Cardiac muscle cell (in vitro differentiated cells and primary cell): ENCODE measurements at regions not wholly inside any gene's neighbourhood (a gene's known extent, or its start where the extent isn't known, plus 50 kb on each side); places are given as distances from the start of the nearest gene placed in this dataset.

Experiments
- DNase-seq, 2 donors: peaks; one replicate each; pipeline versions ENCODE4 v3.0.0 to v3.0.0-alpha.2; 2010 to 2017; ENCODE audit warnings: low read depth in 1 of 2, low spot score in 1 of 2
- H3K27ac ChIP-seq: fragments of 200-600 bp; sonication (generic); 2 replicates; pipeline ENCODE4 v1.5.1; 2016
- H3K27me3 ChIP-seq: fragments of 200-600 bp; sonication (generic); 2 replicates; pipeline ENCODE4 v1.6.0; 2016; ENCODE audit warnings: control low read depth
- H3K36me3 ChIP-seq: fragments of 200-600 bp; sonication (generic); 2 replicates; pipeline ENCODE4 v1.5.1; 2016; ENCODE audit warnings: control low read depth
- H3K4me1 ChIP-seq: fragments of 200-600 bp; sonication (generic); 2 replicates; pipeline ENCODE4 v1.8.1; 2017; ENCODE audit warnings: low read depth, mild to moderate bottlenecking, mixed run types
- H3K4me3 ChIP-seq: fragments of 200-600 bp; sonication (generic); 2 replicates; pipeline ENCODE4 v1.5.1; 2016; ENCODE audit warnings: mild to moderate bottlenecking
- H3K9me3 ChIP-seq: fragments of 200-600 bp; sonication (generic); 2 replicates; pipeline ENCODE4 v1.5.1; 2017; ENCODE audit warnings: low read depth, mild to moderate bottlenecking, control low read depth
- CTCF ChIP-seq: IDR thresholded peaks from 2 replicates; pipeline ENCODE4 v1.5.1; 2012; ENCODE audit warnings: low read depth, mild to moderate bottlenecking, low read length

DNA sequence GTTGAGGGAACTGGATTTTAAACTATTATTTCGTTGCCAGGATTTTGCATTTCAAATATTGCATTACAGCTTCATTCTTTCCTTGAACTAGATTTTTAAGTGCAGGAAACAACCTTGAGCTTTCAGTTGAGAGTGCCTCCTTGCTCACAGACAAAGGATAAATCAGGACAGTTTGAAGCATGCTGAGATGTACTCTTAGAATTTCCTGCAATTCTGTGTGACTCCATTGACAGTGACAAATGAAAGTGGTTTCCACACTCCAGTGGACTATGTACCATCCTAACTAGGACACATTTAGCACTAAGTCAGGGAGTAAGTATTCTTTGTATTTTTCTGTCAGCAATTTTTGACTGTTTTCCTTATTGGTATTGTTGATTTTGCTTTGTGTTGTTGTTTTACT, 100.0 kb upstream of the PLCXD3 start:
- H3K4me3 ChIP-seq = no peak overlapping the region
- no peak for TF ChIP-seq CTCF
- DNase-seq = no peak
- no peaks in the 10 kb centered on the region for H3K9me3 ChIP-seq
- no peaks in the 10 kb centered on the region for H3K27me3 ChIP-seq
- no peaks in the 10 kb centered on the region for H3K4me1 ChIP-seq
- H3K27ac ChIP-seq = no peak overlapping the region
- no peaks in the 10 kb centered on the region for H3K36me3 ChIP-seq

GRCh38 chr5:41600731-41601130, 90.3 kb upstream of the PLCXD3 start:
- H3K36me3 ChIP-seq = no peaks in the 10 kb centered on the region
- DNase-seq = no peak
- no peaks in the 10 kb centered on the region for H3K27me3 ChIP-seq
- no peak overlapping the region for H3K4me3 ChIP-seq
- no peaks in the 10 kb centered on the region for H3K9me3 ChIP-seq
- H3K4me1 ChIP-seq = no peaks in the 10 kb centered on the region
- no peak overlapping the region for H3K27ac ChIP-seq
- no peak for TF ChIP-seq CTCF

- no peak for TF ChIP-seq CTCF
- peak; percentile 34 to 70 for DNase-seq
- H3K36me3 ChIP-seq = no peaks in the 10 kb centered on the region
- no peaks in the 10 kb centered on the region for H3K9me3 ChIP-seq
- no peak overlapping the region for H3K27ac ChIP-seq
- no peak overlapping the region for H3K4me3 ChIP-seq
- H3K27me3 ChIP-seq = no peaks in the 10 kb centered on the region
- H3K4me1 ChIP-seq = no peaks in the 10 kb centered on the region
These were observed 87.6 kb upstream of the PLCXD3 start for GRCh38 chr5:41598011-41598410.

DNA sequence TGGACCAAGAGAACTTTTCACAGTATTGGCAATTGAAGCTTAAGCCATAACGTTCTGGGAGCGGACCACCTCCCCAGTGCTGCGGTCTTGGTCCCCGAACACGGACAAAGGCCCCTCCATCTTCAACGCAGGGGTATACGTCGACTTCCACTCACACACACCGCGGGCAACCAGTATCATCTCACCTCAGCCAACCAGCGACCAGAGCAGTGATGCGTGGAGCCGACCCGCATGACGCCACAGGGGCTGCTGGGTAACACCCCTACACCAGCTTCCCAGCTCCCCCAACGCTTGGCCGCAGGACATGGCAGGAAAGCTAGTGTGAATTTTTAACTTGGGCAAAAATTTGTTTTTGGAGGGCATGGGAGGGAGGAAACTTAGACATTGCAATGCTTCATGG, 77.3 kb upstream of the PLCXD3 start:
- Histone ChIP-seq H3K4me3 (no peak overlapping the region), H3K27me3 (no peaks in the 10 kb centered on the region), H3K9me3 (no peaks in the 10 kb centered on the region), H3K27ac (no peak overlapping the region), H3K36me3 (no peaks in the 10 kb centered on the region), H3K4me1 (no peaks in the 10 kb centered on the region)
- no peak for TF ChIP-seq CTCF
- no peak for DNase-seq

DNA sequence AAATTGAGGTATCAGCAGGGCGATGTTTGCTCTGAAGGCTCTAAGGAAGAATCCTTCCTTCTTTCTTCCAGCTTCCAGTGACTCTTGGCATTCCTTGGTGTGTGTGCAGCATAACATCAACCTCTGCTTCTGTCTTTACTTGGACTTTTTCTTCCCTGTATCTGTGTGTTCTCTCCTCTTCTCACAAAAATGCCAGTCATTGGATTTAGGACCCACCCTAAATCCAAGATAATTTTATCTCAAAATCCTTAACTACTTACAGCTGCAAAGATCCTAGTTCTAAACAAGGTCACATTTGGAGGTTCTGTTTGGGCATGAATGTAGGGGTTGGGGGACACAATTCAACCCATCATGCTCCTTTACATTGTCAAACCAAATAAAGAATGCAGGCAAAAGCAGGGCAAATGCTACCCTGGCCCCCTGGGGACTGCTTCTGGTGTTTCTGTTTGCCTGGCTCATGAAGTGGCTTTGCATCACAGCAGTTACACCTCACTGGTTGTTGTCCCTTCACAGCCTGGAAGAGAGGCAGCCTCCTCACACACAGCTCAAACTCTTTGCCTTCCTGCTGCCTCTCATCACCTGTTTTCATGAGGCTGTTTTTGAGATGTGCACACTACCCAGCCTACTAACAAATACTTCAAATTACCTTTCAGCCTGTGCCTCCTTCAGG, 64.8 kb upstream of the PLCXD3 start:
- no peaks in the 10 kb centered on the region for H3K27me3 ChIP-seq
- no peak overlapping the region for H3K4me3 ChIP-seq
- H3K4me1 ChIP-seq = peaks cover 4% of the 10 kb centered on the region
- H3K27ac ChIP-seq = no peak overlapping the region
- DNase-seq = no peak
- H3K9me3 ChIP-seq = no peaks in the 10 kb centered on the region
- H3K36me3 ChIP-seq = no peaks in the 10 kb centered on the region
- TF ChIP-seq CTCF = no peak
